RWPE1 (cell line): ENCODE measurements at regions not wholly inside any gene's neighbourhood (a gene's known extent, or its start where the extent isn't known, plus 50 kb on each side); places are given as distances from the start of the nearest gene placed in this dataset.
A peak's percentile ranks its signal among the peaks of the same experiment; 100 is the strongest.

ENCODE experiments used
- CTCF ChIA-PET: fragments of 350-600 bp; sonication (Branson Sonifier 250); formaldehyde crosslinking; extraction: SDS; loops from one replicate; lab custom pipeline; 2021; lab: Yijun Ruan, JAX
- POLR2A ChIA-PET: fragments of 400-600 bp; formaldehyde crosslinking; extraction: SDS; loops from one replicate; lab custom pipeline; 2020; ENCODE audit warnings: antibody characterized with exemption; ENCODE audit not compliant: low non-redundant PET; lab: Yijun Ruan, JAX
- DNase-seq: peaks from one replicate; pipeline ENCODE4 v3.0.0; 2012; ENCODE audit warnings: low spot score
- H3K27ac ChIP-seq: fragments of 450-650 bp; 2 replicates; pipeline ENCODE4 v1.5.1; 2017
- CTCF ChIP-seq: fragments of 450-650 bp; conservative IDR thresholded peaks from 2 replicates; pipeline ENCODE4 v1.5.1; 2017; ENCODE audit warnings: low read depth, mild to moderate bottlenecking

- TF ChIP-seq CTCF = no peak
- POLR2A ChIA-PET = no interaction called here
- DNase-seq = no peak
- no peak overlapping the region for H3K27ac ChIP-seq
- CTCF ChIA-PET = interaction anchor here (2.2 kb wide), 1 partner anchor 19 kb away, joined by 5 read pairs; no protein-coding TSS in a partner anchor
Observed at GRCh38 chr6:79832723-79833122, 114.6 kb downstream of the ELOVL4 start.

GRCh38 chr6:79824202-79824601, 123.2 kb downstream of the ELOVL4 start:
- ChIA-PET CTCF (interaction anchor here (0.7 to 0.9 kb wide), 2 partner anchors 44 to 80 kb away, joined by 3 to 8 read pairs; no protein-coding TSS in a partner anchor), POLR2A (no interaction called here)
- no peak for TF ChIP-seq CTCF
- peak; percentile 13 for DNase-seq
- H3K27ac ChIP-seq = no peak overlapping the region

GRCh38 chr6:79821859-79822258, 125.5 kb downstream of the ELOVL4 start:
- no peak for TF ChIP-seq CTCF
- POLR2A ChIA-PET = no interaction called here
- H3K27ac ChIP-seq = no peak overlapping the region
- peak; percentile 21 for DNase-seq
- CTCF ChIA-PET = no interaction called here

GRCh38 chr6:79818471-79818870, 128.9 kb downstream of the ELOVL4 start:
- ChIA-PET CTCF (interaction anchor here (0.6 kb wide), 1 partner anchor 376 kb away, joined by 3 read pairs; no protein-coding TSS in a partner anchor), POLR2A (no interaction called here)
- DNase-seq = no peak
- no peak overlapping the region for H3K27ac ChIP-seq
- TF ChIP-seq CTCF = no peak

GRCh38 chr6:79814940-79815339, 132.4 kb downstream of the ELOVL4 start:
- no peak overlapping the region for H3K27ac ChIP-seq
- POLR2A ChIA-PET = no interaction called here
- CTCF ChIA-PET = interaction anchor here (1.2 to 1.6 kb wide), 2 partner anchors 18 to 19 kb away, joined by 4 to 5 read pairs; no protein-coding TSS in a partner anchor
- no peak for DNase-seq
- TF ChIP-seq CTCF = no peak

- peak; percentile 87 for TF ChIP-seq CTCF
- CTCF ChIA-PET = interaction anchor here (0.7 to 1.6 kb wide), 3 partner anchors 12 to 19 kb away, joined by 3 to 5 read pairs (median 4); no protein-coding TSS in a partner anchor
- DNase-seq = peak; percentile 67
- POLR2A ChIA-PET = no interaction called here
- H3K27ac ChIP-seq = no peak overlapping the region
Observed at GRCh38 chr6:79813854-79814709, 133.3 kb downstream of the ELOVL4 start.
